K562 (cell line): ENCODE measurements at regions not wholly inside any gene's neighbourhood (a gene's known extent, or its start where the extent isn't known, plus 50 kb on each side); places are given as distances from the start of the nearest gene placed in this dataset.

Experiments used
- ADNP ChIP-seq: fragments of 200-800 bp; sonication (Bioruptor generic); IDR thresholded peaks from 2 replicates; pipeline ENCODE4 v1.6.1; 2016; ENCODE audit warnings: missing genetic modification characterization, missing compliant biosample characterization
- HLTF ChIP-seq: fragments of 450-650 bp; IDR thresholded peaks from 2 replicates; pipeline ENCODE4 v1.6.1; 2016
- MCM7 ChIP-seq, 2 experiments: fragments of 450-650 bp; IDR thresholded peaks; 2 replicates each; pipeline ENCODE4 v1.6.1; 2016 to 2018
- RBM22 ChIP-seq: fragments of 200-400 bp; formaldehyde crosslinking; IDR thresholded peaks from 2 replicates; pipeline ENCODE4 v1.6.1; 2018; ENCODE audit warnings: low read length, low read depth; ENCODE audit not compliant: poor library complexity, severe bottlenecking
- STAT6 ChIP-seq: sonication (generic); formaldehyde crosslinking; IDR thresholded peaks from 2 replicates; pipeline ENCODE4 v1.8.1; 2023; ENCODE audit warnings: mild to moderate bottlenecking, missing genetic modification reagents
- ZBTB2 ChIP-seq: fragments of 450-650 bp; IDR thresholded peaks from 2 replicates; pipeline ENCODE4 v1.6.1; 2016; ENCODE audit warnings: antibody characterized with exemption
- ZFP30 ChIP-seq: fragments of 250-450 bp; sonication (Bioruptor Pico); IDR thresholded peaks from 2 replicates; pipeline ENCODE4 v1.8.0; 2022; ENCODE audit warnings: moderate library complexity, mild to moderate bottlenecking, inconsistent platforms, borderline replicate concordance
- ZNF212 ChIP-seq: fragments of 450-650 bp; formaldehyde crosslinking; IDR thresholded peaks from 2 replicates; pipeline ENCODE4 v1.4.0; 2020; ENCODE audit warnings: mild to moderate bottlenecking
- ZNF318 ChIP-seq, 2 experiments: fragments of 450-650 bp; IDR thresholded peaks; 2 replicates each; pipeline ENCODE4 v1.6.1; 2016; ENCODE audit warnings: mild to moderate bottlenecking in 2 of 2, borderline replicate concordance in 1 of 2, low read depth in 1 of 2, moderate library complexity in 1 of 2

GRCh38 chrX:1821846-1822245, 207.0 kb downstream of the ASMT start (continued):
- no peak for TF ChIP-seq ZNF318 (IDR thresholded peaks at IDR 0.05; ENCODE audit: borderline replicate concordance in 1 of 2, low read depth in 1 of 2)
- TF ChIP-seq STAT6 (CRISPR knock-in tag): no peak
- no peak for TF ChIP-seq ZBTB2
- no peak for TF ChIP-seq ZFP30
- TF ChIP-seq MCM7 (IDR thresholded peaks at IDR 0.05): no peak
- TF ChIP-seq HLTF: no peak
- TF ChIP-seq RBM22: no peak
- no peak for TF ChIP-seq ZNF212 (CRISPR knock-in tag)
- TF ChIP-seq ADNP (tag): no peak
- TF ChIP-seq, all 486 proteins: peak for 0
